Osteoblast (primary cell): ENCODE measurements at regions not wholly inside any gene's neighbourhood (a gene's known extent, or its start where the extent isn't known, plus 50 kb on each side); places are given as distances from the start of the nearest gene placed in this dataset.

ENCODE experiments used
- DNase-seq: peaks from one replicate; pipeline ENCODE4 v3.0.0; 2011; ENCODE audit warnings: low spot score, mixed read lengths; ENCODE audit not compliant: insufficient read length; ENCODE audit errors: missing footprints
- H2AFZ ChIP-seq: 2 replicates; pipeline ENCODE4 v1.6.0; 2011; ENCODE audit warnings: mild to moderate bottlenecking, low read length
- H3K27ac ChIP-seq: 2 replicates; pipeline ENCODE4 v1.5.1; 2011; ENCODE audit warnings: mild to moderate bottlenecking, low read depth, low read length, moderate library complexity
- H3K27me3 ChIP-seq: 2 replicates; pipeline ENCODE4 v1.6.0; 2012; ENCODE audit warnings: mild to moderate bottlenecking, control low read depth, inconsistent platforms, low read length, moderate library complexity; ENCODE audit not compliant: insufficient read depth
- H3K36me3 ChIP-seq: 2 replicates; pipeline ENCODE4 v1.5.1; 2011; ENCODE audit warnings: mild to moderate bottlenecking, low read length, control low read depth, moderate library complexity; ENCODE audit not compliant: insufficient read depth
- H3K4me1 ChIP-seq: 2 replicates; pipeline ENCODE4 v1.5.1; 2011; ENCODE audit warnings: mild to moderate bottlenecking, low read length, control low read depth, moderate library complexity; ENCODE audit not compliant: insufficient read depth
- H3K4me2 ChIP-seq: 2 replicates; pipeline ENCODE4 v1.6.0; 2011; ENCODE audit warnings: mild to moderate bottlenecking, low read length; ENCODE audit not compliant: insufficient read depth
- H3K4me3 ChIP-seq: fragments of 200-600 bp; sonication (generic); 3 replicates; pipeline ENCODE4 v1.5.1; 2012; ENCODE audit warnings: mild to moderate bottlenecking, low read length, inconsistent platforms; ENCODE audit not compliant: insufficient read depth
- H3K79me2 ChIP-seq: 2 replicates; pipeline ENCODE4 v1.6.0; 2012; ENCODE audit warnings: mild to moderate bottlenecking, low read length, control low read depth, inconsistent platforms; ENCODE audit not compliant: insufficient read depth
- H3K9me3 ChIP-seq: 2 replicates; pipeline ENCODE4 v1.5.1; 2011; ENCODE audit warnings: low read depth, low read length, control low read depth
- H4K20me1 ChIP-seq: 2 replicates; pipeline ENCODE4 v1.6.0; 2012; ENCODE audit warnings: mild to moderate bottlenecking, low read length, control low read depth; ENCODE audit not compliant: insufficient read depth
- TF ChIP-seq, protein P1 (sequence below): IDR thresholded peaks from 2 replicates; pipeline ENCODE4 v1.5.1; 2011; ENCODE audit warnings: mild to moderate bottlenecking, low read depth, low read length, moderate library complexity; ENCODE audit errors: extremely low read depth

DNA sequence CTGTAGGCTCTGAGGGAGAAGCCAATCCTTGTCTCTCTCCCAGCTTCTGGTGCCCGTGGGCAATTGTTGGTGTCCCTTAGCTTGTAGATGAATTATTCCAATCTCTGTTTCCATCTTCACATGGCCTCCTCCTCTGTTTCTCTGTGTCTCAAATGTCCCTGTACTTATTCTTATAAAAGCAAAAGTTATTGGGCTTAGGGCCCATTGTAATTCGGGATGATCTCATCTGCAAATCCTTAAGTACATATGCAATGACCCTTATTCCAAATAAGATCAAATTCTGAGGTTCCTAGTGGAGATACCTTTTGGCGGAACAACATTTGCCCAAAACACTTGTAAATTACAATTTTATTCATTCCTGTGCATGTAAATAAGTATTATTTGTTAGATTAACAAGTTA is 147.4 kb upstream of the EPHA3 start:
- H3K27ac ChIP-seq = no peak overlapping the region
- no peaks in the 10 kb centered on the region for H3K79me2 ChIP-seq
- no peaks in the 10 kb centered on the region for H3K36me3 ChIP-seq
- no peaks in the 10 kb centered on the region for H3K9me3 ChIP-seq
- no peaks in the 10 kb centered on the region for H3K27me3 ChIP-seq
- peak overlapping the region; percentile 40 for H2AFZ ChIP-seq
- no peak overlapping the region for H3K4me3 ChIP-seq
- TF ChIP-seq, protein P1, sequence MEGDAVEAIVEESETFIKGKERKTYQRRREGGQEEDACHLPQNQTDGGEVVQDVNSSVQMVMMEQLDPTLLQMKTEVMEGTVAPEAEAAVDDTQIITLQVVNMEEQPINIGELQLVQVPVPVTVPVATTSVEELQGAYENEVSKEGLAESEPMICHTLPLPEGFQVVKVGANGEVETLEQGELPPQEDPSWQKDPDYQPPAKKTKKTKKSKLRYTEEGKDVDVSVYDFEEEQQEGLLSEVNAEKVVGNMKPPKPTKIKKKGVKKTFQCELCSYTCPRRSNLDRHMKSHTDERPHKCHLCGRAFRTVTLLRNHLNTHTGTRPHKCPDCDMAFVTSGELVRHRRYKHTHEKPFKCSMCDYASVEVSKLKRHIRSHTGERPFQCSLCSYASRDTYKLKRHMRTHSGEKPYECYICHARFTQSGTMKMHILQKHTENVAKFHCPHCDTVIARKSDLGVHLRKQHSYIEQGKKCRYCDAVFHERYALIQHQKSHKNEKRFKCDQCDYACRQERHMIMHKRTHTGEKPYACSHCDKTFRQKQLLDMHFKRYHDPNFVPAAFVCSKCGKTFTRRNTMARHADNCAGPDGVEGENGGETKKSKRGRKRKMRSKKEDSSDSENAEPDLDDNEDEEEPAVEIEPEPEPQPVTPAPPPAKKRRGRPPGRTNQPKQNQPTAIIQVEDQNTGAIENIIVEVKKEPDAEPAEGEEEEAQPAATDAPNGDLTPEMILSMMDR = no peak
- H3K4me2 ChIP-seq = no peak overlapping the region
- H3K4me1 ChIP-seq = peaks cover 22% of the 10 kb centered on the region
- no peak for DNase-seq
- no peaks in the 10 kb centered on the region for H4K20me1 ChIP-seq

DNA sequence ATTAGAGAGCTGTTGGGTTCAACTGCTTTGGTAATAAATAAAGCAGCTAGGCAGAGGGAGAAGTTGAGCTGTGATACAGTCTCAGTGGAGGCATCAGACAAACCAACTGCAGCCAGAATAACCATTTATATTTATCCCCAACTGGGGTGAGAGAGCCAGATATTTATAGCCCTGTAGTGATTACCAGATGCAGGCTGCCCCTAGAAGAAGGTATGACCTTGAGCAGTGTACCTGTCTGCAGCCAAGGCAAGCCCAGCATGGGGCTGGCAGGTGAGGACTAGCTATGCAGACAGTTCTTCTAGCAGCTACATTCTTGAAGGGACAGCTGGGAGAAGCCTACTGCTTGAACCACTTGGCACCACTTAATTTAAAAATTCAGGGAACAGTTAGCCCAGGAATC is 144.4 kb upstream of the EPHA3 start:
- Histone ChIP-seq H3K27me3 (no peaks in the 10 kb centered on the region), H3K36me3 (no peaks in the 10 kb centered on the region)
- DNase-seq = no peak

DNA sequence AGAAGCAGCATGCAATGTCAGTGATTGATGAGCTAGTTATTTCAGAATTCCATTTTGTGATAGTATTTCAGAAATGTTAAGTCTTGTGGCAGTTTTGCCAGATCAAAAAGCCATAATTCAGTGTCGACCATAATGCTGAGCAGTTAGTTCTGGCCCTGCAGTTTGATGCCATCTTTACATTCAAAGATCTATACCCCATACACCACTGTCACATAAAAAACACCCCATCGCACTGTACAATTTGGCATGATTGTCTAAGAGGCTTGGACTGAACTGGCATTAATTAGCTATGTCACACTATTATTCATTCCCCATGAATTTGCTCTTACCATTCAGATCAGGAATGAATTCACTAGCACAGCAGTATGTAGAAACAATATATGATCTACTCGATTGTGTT is 127.7 kb upstream of the EPHA3 start:
- H3K4me2 ChIP-seq = no peak overlapping the region
- H3K9me3 ChIP-seq = no peaks in the 10 kb centered on the region
- H3K36me3 ChIP-seq = no peaks in the 10 kb centered on the region
- no peaks in the 10 kb centered on the region for H4K20me1 ChIP-seq
- H3K27ac ChIP-seq = no peak overlapping the region
- no peak overlapping the region for H2AFZ ChIP-seq
- DNase-seq = no peak
- no peaks in the 10 kb centered on the region for H3K27me3 ChIP-seq
- H3K79me2 ChIP-seq = no peaks in the 10 kb centered on the region
- H3K4me3 ChIP-seq = no peak overlapping the region
- TF ChIP-seq, protein P1 = no peak
- peaks cover 9% of the 10 kb centered on the region for H3K4me1 ChIP-seq

More for the DNA sequence above, 144.4 kb upstream of the EPHA3 start:
- TF ChIP-seq, protein P1 = no peak
- Histone ChIP-seq H3K9me3 (no peaks in the 10 kb centered on the region), H4K20me1 (no peaks in the 10 kb centered on the region), H3K4me2 (no peak overlapping the region), H3K27ac (no peak overlapping the region), H2AFZ (no peak overlapping the region), H3K4me1 (peaks cover 9% of the 10 kb centered on the region), H3K79me2 (no peaks in the 10 kb centered on the region), H3K4me3 (no peak overlapping the region)

DNA sequence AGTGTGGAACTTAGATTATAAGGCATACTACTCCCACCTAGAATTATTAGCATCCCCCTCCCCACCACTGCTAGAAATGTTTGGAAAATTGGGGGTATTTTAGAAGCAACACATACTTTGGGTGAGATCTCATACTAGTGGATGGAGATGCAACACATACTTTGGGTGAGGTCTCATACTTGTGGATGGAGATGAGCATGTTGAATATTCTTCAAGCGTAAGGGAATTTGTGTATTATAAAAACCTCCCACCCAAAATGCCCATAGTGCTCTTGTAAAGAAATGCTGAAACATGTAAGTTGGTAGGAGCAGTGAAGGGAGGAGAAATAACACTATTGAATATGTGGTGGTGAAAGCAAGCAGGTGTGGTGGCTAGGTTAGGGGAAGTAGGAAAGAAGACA is 124.0 kb upstream of the EPHA3 start:
- TF ChIP-seq, protein P1 = no peak
- Histone ChIP-seq H3K27me3 (no peaks in the 10 kb centered on the region), H3K36me3 (no peaks in the 10 kb centered on the region), H3K9me3 (no peaks in the 10 kb centered on the region), H4K20me1 (no peaks in the 10 kb centered on the region), H3K4me3 (no peak overlapping the region), H3K27ac (no peak overlapping the region), H3K79me2 (no peaks in the 10 kb centered on the region), H3K4me2 (no peak overlapping the region), H2AFZ (no peak overlapping the region), H3K4me1 (peaks cover 32% of the 10 kb centered on the region)
- no peak for DNase-seq
